ENCODE measurements at regions not wholly inside any gene's neighbourhood (a gene's known extent, or its start where the extent isn't known, plus 50 kb on each side); places are given as distances from the start of the nearest gene placed in this dataset.

DNA sequence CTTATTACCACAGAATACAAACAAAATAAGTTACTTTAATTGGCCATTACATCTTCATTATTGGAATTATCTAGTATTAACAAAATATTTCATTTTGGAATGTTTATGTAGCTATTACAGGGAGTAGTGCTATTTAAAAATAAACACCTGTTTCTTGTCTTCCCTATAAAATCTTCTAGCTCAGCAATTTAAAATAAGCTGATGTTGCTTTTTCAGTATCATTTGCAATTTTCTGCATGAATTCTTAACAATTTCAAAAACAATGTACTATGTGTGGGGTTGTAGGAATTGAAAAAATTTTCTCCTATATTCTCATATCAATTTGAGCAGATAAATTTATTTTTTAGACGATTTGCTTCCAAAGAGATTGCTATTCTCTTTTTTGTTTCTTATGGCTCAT is 1251.3 kb upstream of the CRIM1 start:
- TF ChIP-seq, protein P1, sequence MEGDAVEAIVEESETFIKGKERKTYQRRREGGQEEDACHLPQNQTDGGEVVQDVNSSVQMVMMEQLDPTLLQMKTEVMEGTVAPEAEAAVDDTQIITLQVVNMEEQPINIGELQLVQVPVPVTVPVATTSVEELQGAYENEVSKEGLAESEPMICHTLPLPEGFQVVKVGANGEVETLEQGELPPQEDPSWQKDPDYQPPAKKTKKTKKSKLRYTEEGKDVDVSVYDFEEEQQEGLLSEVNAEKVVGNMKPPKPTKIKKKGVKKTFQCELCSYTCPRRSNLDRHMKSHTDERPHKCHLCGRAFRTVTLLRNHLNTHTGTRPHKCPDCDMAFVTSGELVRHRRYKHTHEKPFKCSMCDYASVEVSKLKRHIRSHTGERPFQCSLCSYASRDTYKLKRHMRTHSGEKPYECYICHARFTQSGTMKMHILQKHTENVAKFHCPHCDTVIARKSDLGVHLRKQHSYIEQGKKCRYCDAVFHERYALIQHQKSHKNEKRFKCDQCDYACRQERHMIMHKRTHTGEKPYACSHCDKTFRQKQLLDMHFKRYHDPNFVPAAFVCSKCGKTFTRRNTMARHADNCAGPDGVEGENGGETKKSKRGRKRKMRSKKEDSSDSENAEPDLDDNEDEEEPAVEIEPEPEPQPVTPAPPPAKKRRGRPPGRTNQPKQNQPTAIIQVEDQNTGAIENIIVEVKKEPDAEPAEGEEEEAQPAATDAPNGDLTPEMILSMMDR (conservative IDR thresholded peaks at IDR 0.05; ENCODE audit: low read depth, low read length) = no peak
- no peak for TF ChIP-seq EZH2phosphoT487 (IDR thresholded peaks at IDR 0.05; ENCODE audit: borderline replicate concordance, low read length)
- TF ChIP-seq EZH2 (IDR thresholded peaks at IDR 0.05; ENCODE audit: low read length, unreplicated experiment) = no peak
